DND-41 (cell line): ENCODE measurements at regions not wholly inside any gene's neighbourhood (a gene's known extent, or its start where the extent isn't known, plus 50 kb on each side); places are given as distances from the start of the nearest gene placed in this dataset.

Source experiments
- ATAC-seq: fragments of 200-7000 bp; cut with Tn5 transposase; 3 replicates; pipeline ENCODE4 v1.9.1; 2021; ENCODE audit warnings: low read depth; ENCODE audit not compliant: insufficient read depth
- DNase-seq: peaks from one replicate; pipeline ENCODE4 v3.0.0-alpha.2; 2020
- H2AFZ ChIP-seq: 2 replicates; pipeline ENCODE4 v1.6.0; 2012; ENCODE audit warnings: low read depth, low read length
- H3K27ac ChIP-seq: 2 replicates; pipeline ENCODE4 v1.5.1; 2012; ENCODE audit warnings: low read length, inconsistent platforms
- H3K27me3 ChIP-seq: fragments of 200-600 bp; sonication (generic); 2 replicates; pipeline ENCODE4 v1.6.0; 2012; ENCODE audit warnings: low read length, mild to moderate bottlenecking, inconsistent platforms; ENCODE audit not compliant: insufficient read depth, poor library complexity
- H3K36me3 ChIP-seq: 2 replicates; pipeline ENCODE4 v1.5.1; 2012; ENCODE audit warnings: low read length, inconsistent platforms; ENCODE audit not compliant: insufficient read depth
- H3K4me1 ChIP-seq: 2 replicates; pipeline ENCODE4 v1.5.1; 2012; ENCODE audit warnings: mild to moderate bottlenecking, low read length; ENCODE audit not compliant: insufficient read depth
- H3K4me2 ChIP-seq: 2 replicates; pipeline ENCODE4 v1.6.0; 2012; ENCODE audit warnings: mild to moderate bottlenecking, moderate library complexity, low read length, inconsistent platforms; ENCODE audit not compliant: insufficient read depth
- H3K4me3 ChIP-seq, 2 experiments: fragments of 200-600 bp in 1 of 2; shearing (Covaris generic) in 1 of 2; 2 replicates each; pipeline ENCODE4 v1.5.1; 2012 to 2016; ENCODE audit warnings: inconsistent platforms in 2 of 2, low read length in 2 of 2, mild to moderate bottlenecking in 2 of 2, low read depth in 1 of 2, moderate library complexity in 1 of 2
- H3K79me2 ChIP-seq: 2 replicates; pipeline ENCODE4 v1.6.0; 2012; ENCODE audit warnings: low read length, inconsistent platforms; ENCODE audit not compliant: insufficient read depth
- H3K9ac ChIP-seq: 2 replicates; pipeline ENCODE4 v1.6.0; 2012; ENCODE audit warnings: low read depth, mild to moderate bottlenecking, inconsistent platforms, low read length, moderate library complexity
- H3K9me3 ChIP-seq: 2 replicates; pipeline ENCODE4 v1.5.1; 2012; ENCODE audit warnings: low read length, moderate library complexity, mild to moderate bottlenecking, inconsistent platforms; ENCODE audit not compliant: insufficient read depth, severe bottlenecking
- H4K20me1 ChIP-seq: 2 replicates; pipeline ENCODE4 v1.6.0; 2012; ENCODE audit warnings: low read length; ENCODE audit not compliant: insufficient read depth
- EZH2 ChIP-seq: IDR thresholded peaks from 3 replicates; pipeline ENCODE4 v1.6.1; 2012; ENCODE audit warnings: borderline replicate concordance, low read depth, mild to moderate bottlenecking, moderate library complexity, low read length, inconsistent platforms; ENCODE audit not compliant: severe bottlenecking
- TF ChIP-seq, protein P1 (sequence below): IDR thresholded peaks from 2 replicates; pipeline ENCODE4 v1.5.1; 2012; ENCODE audit warnings: borderline replicate concordance, low read length, moderate library complexity, mild to moderate bottlenecking; ENCODE audit not compliant: poor library complexity, severe bottlenecking; ENCODE audit errors: extremely low read depth

DNA sequence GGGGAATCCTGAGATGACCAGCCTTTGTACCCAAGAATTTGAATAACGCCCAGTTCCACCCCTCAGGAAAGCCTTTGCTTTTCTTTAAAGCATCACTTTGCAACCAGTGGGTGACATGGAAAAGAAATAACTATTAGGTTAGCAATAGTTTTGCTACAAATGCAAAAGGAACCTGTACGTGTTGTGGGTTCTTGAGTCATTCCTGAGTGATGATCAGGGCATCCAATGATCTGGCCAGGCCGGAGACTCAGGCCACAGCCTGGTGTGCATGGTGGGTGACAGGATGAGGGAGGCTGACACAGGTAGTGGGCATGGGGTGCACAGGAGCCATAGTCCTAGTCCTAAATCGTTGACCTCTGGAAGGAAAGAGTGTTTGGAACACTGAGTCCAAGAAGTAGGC lies 321.4 kb upstream of the IL12A start:
- Histone ChIP-seq H3K9ac (no peak overlapping the region), H3K4me1 (no peaks in the 10 kb centered on the region), H4K20me1 (no peaks in the 10 kb centered on the region), H2AFZ (no peak overlapping the region), H3K27ac (no peak overlapping the region), H3K4me2 (no peak overlapping the region), H3K4me3 (no peak overlapping the region), H3K36me3 (no peaks in the 10 kb centered on the region), H3K27me3 (no peaks in the 10 kb centered on the region), H3K79me2 (no peaks in the 10 kb centered on the region), H3K9me3 (no peaks in the 10 kb centered on the region)
- no peak for ATAC-seq
- no peak for DNase-seq
- TF ChIP-seq, protein P1, sequence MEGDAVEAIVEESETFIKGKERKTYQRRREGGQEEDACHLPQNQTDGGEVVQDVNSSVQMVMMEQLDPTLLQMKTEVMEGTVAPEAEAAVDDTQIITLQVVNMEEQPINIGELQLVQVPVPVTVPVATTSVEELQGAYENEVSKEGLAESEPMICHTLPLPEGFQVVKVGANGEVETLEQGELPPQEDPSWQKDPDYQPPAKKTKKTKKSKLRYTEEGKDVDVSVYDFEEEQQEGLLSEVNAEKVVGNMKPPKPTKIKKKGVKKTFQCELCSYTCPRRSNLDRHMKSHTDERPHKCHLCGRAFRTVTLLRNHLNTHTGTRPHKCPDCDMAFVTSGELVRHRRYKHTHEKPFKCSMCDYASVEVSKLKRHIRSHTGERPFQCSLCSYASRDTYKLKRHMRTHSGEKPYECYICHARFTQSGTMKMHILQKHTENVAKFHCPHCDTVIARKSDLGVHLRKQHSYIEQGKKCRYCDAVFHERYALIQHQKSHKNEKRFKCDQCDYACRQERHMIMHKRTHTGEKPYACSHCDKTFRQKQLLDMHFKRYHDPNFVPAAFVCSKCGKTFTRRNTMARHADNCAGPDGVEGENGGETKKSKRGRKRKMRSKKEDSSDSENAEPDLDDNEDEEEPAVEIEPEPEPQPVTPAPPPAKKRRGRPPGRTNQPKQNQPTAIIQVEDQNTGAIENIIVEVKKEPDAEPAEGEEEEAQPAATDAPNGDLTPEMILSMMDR, result no peak
- no peak for TF ChIP-seq EZH2

DNA sequence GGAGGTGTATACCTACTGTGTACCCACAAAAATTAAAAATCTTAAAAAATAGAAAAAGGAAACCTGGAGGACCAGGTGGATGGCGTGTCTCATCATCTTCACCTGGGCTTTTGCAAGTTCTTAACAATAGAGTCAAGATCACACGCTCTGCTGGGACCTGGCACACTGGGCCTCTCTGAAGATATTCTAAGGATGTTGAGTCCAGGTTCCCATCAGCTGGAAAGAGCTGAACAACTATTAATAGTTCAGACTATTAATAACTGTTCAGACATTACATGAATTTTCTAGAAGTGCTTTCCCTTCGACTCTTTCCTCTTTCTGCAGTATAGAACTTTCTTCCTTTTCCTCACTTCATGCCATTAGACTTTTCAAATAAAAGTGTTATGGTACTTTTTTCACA lies 320.2 kb upstream of the IL12A start:
- H3K27me3 ChIP-seq, result no peaks in the 10 kb centered on the region
- H3K4me2 ChIP-seq, result no peak overlapping the region
- H3K4me3 ChIP-seq, result no peak overlapping the region
- ATAC-seq (no peak), DNase-seq (no peak)
- H3K9me3 ChIP-seq, result no peaks in the 10 kb centered on the region
- H4K20me1 ChIP-seq, result no peaks in the 10 kb centered on the region
- TF ChIP-seq, protein P1, result no peak
- no peak for TF ChIP-seq EZH2
- no peak overlapping the region for H2AFZ ChIP-seq
- H3K4me1 ChIP-seq, result no peaks in the 10 kb centered on the region
- H3K9ac ChIP-seq, result no peak overlapping the region
- no peaks in the 10 kb centered on the region for H3K36me3 ChIP-seq
- no peak overlapping the region for H3K27ac ChIP-seq
- H3K79me2 ChIP-seq, result no peaks in the 10 kb centered on the region

DNA sequence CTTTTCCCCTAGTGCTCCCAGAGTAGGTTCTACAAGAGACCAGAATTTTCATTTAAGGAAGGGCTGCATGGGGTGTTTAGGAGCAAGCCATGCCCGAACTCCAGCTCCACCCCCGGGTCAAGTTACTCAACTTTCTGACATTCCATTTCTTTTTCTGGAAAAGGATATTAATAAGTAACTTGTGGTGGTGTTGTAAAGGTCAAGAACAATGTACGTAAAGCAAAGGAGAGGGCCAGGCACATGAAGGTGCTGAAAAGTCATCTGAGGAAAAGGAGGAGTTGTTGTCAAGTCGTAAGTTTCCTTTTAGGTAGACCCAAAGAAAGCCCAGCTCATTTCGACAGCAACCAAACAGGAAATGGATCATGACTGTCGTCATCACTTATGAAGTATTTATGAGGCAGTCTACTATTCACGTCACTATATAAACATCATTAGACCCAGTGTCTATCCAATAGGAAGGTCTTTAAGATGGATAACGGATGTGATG lies 319.6 kb upstream of the IL12A start:
- Histone ChIP-seq H3K36me3 (no peaks in the 10 kb centered on the region), H3K27me3 (no peaks in the 10 kb centered on the region), H2AFZ (no peak overlapping the region), H3K9me3 (no peaks in the 10 kb centered on the region), H3K9ac (no peak overlapping the region), H3K79me2 (no peaks in the 10 kb centered on the region), H3K4me2 (no peak overlapping the region), H3K4me1 (no peaks in the 10 kb centered on the region), H4K20me1 (no peaks in the 10 kb centered on the region), H3K27ac (no peak overlapping the region), H3K4me3 (no peak overlapping the region)
- ATAC-seq, result no peak
- no peak for TF ChIP-seq EZH2
- DNase-seq, result no peak

DNA sequence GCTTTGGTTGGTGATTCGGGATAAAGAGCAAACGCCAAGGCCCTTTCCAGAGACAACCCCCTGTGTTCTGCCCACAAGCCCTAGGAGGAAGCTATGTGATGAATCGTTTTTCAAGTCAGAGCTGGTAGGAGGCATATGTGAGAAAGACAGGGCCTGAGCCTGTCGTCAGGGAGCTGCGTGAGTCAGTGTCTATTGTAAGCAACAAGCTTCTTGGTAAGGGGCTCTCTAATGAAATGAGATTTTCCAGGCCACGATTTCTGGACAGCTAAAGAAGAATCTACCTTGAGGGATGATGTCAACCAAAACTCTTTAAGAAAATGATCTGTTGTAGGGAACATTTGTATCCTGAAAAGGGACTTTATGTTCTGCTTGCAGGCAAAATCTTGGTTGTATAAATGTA lies 318.9 kb upstream of the IL12A start:
- H3K27ac ChIP-seq, result no peak overlapping the region
- H3K27me3 ChIP-seq, result no peaks in the 10 kb centered on the region
- no peak for ATAC-seq
- H3K9me3 ChIP-seq, result no peaks in the 10 kb centered on the region
- H3K9ac ChIP-seq, result no peak overlapping the region
- H2AFZ ChIP-seq, result no peak overlapping the region
- no peaks in the 10 kb centered on the region for H4K20me1 ChIP-seq
- no peaks in the 10 kb centered on the region for H3K79me2 ChIP-seq
- H3K4me1 ChIP-seq, result no peaks in the 10 kb centered on the region
- DNase-seq, result no peak
- no peak overlapping the region for H3K4me3 ChIP-seq
- H3K36me3 ChIP-seq, result no peaks in the 10 kb centered on the region
- TF ChIP-seq, protein P1, result no peak
- no peak for TF ChIP-seq EZH2
- no peak overlapping the region for H3K4me2 ChIP-seq
